GM19395 (cell line): ENCODE measurements at regions not wholly inside any gene's neighbourhood (a gene's known extent, or its start where the extent isn't known, plus 50 kb on each side); places are given as distances from the start of the nearest gene placed in this dataset.

ENCODE experiments used
- ATAC-seq: cut with Tn5 transposase; IDR thresholded peaks from one replicate; pipeline ENCODE4 v1.9.1; 2021; ENCODE audit warnings: mild to moderate bottlenecking, moderate library complexity; ENCODE audit not compliant: unreplicated experiment

- no peak for ATAC-seq
Measured at GRCh38 chr1:13965770-13966398, 265.9 kb downstream of the PRDM2 start.

- no peak for ATAC-seq
Measured at GRCh38 chr1:13967707-13968106, 267.7 kb downstream of the PRDM2 start.

- ATAC-seq: no peak
Measured at GRCh38 chr1:13968361-13968760, 268.4 kb downstream of the PRDM2 start.

- no peak for ATAC-seq
Measured at GRCh38 chr1:13970631-13971247, 270.8 kb downstream of the PRDM2 start.

GRCh38 chr1:13976485-13976884 lies 276.5 kb downstream of the PRDM2 start:
- ATAC-seq: no peak

- no peak for ATAC-seq
Measured at GRCh38 chr1:13981142-13981541, 281.2 kb downstream of the PRDM2 start.

GRCh38 chr1:13983393-13983792 lies 283.4 kb downstream of the PRDM2 start:
- ATAC-seq: no peak

- no peak for ATAC-seq
Measured at GRCh38 chr1:13990939-13991338, 291.0 kb downstream of the PRDM2 start.

- ATAC-seq: no peak
Measured at GRCh38 chr1:13992489-13993285, 292.7 kb downstream of the PRDM2 start.

GRCh38 chr1:13994386-13994785 lies 294.4 kb downstream of the PRDM2 start:
- no peak for ATAC-seq

GRCh38 chr1:13996334-13996733 lies 296.3 kb downstream of the PRDM2 start:
- ATAC-seq: no peak

GRCh38 chr1:14003552-14003951 lies 303.6 kb downstream of the PRDM2 start:
- no peak for ATAC-seq

GRCh38 chr1:14009582-14009981 lies 309.6 kb downstream of the PRDM2 start:
- ATAC-seq: no peak

- no peak for ATAC-seq
Measured at GRCh38 chr1:14010476-14010875, 310.5 kb downstream of the PRDM2 start.

- no peak for ATAC-seq
Measured at GRCh38 chr1:14011132-14011531, 311.1 kb downstream of the PRDM2 start.

- ATAC-seq: no peak
Measured at GRCh38 chr1:14011888-14012287, 311.9 kb downstream of the PRDM2 start.

- ATAC-seq: no peak
Measured at GRCh38 chr1:14014929-14015328, 314.9 kb downstream of the PRDM2 start.

GRCh38 chr1:14015917-14016316 lies 315.9 kb downstream of the PRDM2 start:
- ATAC-seq: no peak

- ATAC-seq: no peak
Measured at GRCh38 chr1:14017531-14017961, 317.6 kb downstream of the PRDM2 start.

GRCh38 chr1:14019461-14019860 lies 319.5 kb downstream of the PRDM2 start:
- no peak for ATAC-seq

GRCh38 chr1:14020006-14020405 lies 320.0 kb downstream of the PRDM2 start:
- ATAC-seq: no peak

- ATAC-seq: no peak
Measured at GRCh38 chr1:14027099-14027498, 327.1 kb downstream of the PRDM2 start.
